Trophoblast cell (in vitro differentiated cells and primary cell): ENCODE measurements at regions not wholly inside any gene's neighbourhood (a gene's known extent, or its start where the extent isn't known, plus 50 kb on each side); places are given as distances from the start of the nearest gene placed in this dataset.

Experiments
- DNase-seq, 2 donors: peaks; one replicate each; pipeline ENCODE4 v3.0.0-alpha.2; 2016
- H2AFZ ChIP-seq: 2 replicates; pipeline ENCODE4 v1.6.1; 2013; ENCODE audit warnings: low read length, moderate library complexity, mild to moderate bottlenecking; ENCODE audit not compliant: insufficient read depth, poor library complexity
- H2AK5ac ChIP-seq: 2 replicates; pipeline ENCODE4 v1.6.1; 2013; ENCODE audit warnings: mild to moderate bottlenecking, low read length
- H2BK120ac ChIP-seq: 2 replicates; pipeline ENCODE4 v1.6.1; 2013; ENCODE audit warnings: low read length, mild to moderate bottlenecking, moderate library complexity; ENCODE audit not compliant: insufficient read depth, poor library complexity
- H2BK12ac ChIP-seq: 2 replicates; pipeline ENCODE4 v1.6.1; 2013; ENCODE audit warnings: mild to moderate bottlenecking, low read length, moderate library complexity
- H2BK5ac ChIP-seq: 2 replicates; pipeline ENCODE4 v1.6.1; 2013; ENCODE audit warnings: low read length, low read depth, moderate library complexity, mild to moderate bottlenecking; ENCODE audit not compliant: poor library complexity
- H3K14ac ChIP-seq: 2 replicates; pipeline ENCODE4 v1.6.1; 2013; ENCODE audit warnings: mild to moderate bottlenecking, low read length
- H3K18ac ChIP-seq: 2 replicates; pipeline ENCODE4 v1.6.1; 2013; ENCODE audit warnings: mild to moderate bottlenecking, low read length
- H3K23ac ChIP-seq: 2 replicates; pipeline ENCODE4 v1.6.1; 2013; ENCODE audit warnings: low read length
- H3K27ac ChIP-seq: 2 replicates; pipeline ENCODE4 v1.5.1; 2013; ENCODE audit warnings: low read depth, mild to moderate bottlenecking, inconsistent platforms, low read length, moderate library complexity
- H3K27me3 ChIP-seq: 2 replicates; pipeline ENCODE4 v1.6.1; 2013; ENCODE audit warnings: inconsistent platforms, mild to moderate bottlenecking, low read length, moderate library complexity; ENCODE audit not compliant: insufficient read depth
- H3K36me3 ChIP-seq, 2 experiments: 1 replicate in 1 of 2; 2 replicates in 1 of 2; pipeline ENCODE4 v1.6.1; 2013; ENCODE audit warnings: low read length in 2 of 2, mild to moderate bottlenecking in 2 of 2, moderate library complexity in 1 of 2; ENCODE audit not compliant: insufficient read depth in 2 of 2, control insufficient read depth in 1 of 2
- H3K4ac ChIP-seq: 2 replicates; pipeline ENCODE4 v1.6.1; 2013; ENCODE audit warnings: low read depth, mild to moderate bottlenecking, low read length, moderate library complexity
- H3K4me1 ChIP-seq, 2 experiments: 1 replicate in 1 of 2; 2 replicates in 1 of 2; pipeline ENCODE4 v1.6.1; 2013; ENCODE audit warnings: low read length in 2 of 2, mild to moderate bottlenecking in 2 of 2, moderate library complexity in 1 of 2; ENCODE audit not compliant: insufficient read depth in 2 of 2, control insufficient read depth in 1 of 2
- H3K4me2 ChIP-seq: 2 replicates; pipeline ENCODE4 v1.6.1; 2013; ENCODE audit warnings: inconsistent platforms, mild to moderate bottlenecking, low read length, moderate library complexity
- H3K4me3 ChIP-seq: 2 replicates; pipeline ENCODE4 v1.5.1; 2013; ENCODE audit warnings: mild to moderate bottlenecking, low read depth, low read length, inconsistent platforms
- H3K79me1 ChIP-seq: one replicate; pipeline ENCODE4 v1.6.1; 2013; ENCODE audit warnings: low read length
- H3K79me2 ChIP-seq: 2 replicates; pipeline ENCODE4 v1.6.1; 2013; ENCODE audit warnings: low read length, mild to moderate bottlenecking; ENCODE audit not compliant: control insufficient read depth, insufficient read depth, poor library complexity
- H3K9ac ChIP-seq: 2 replicates; pipeline ENCODE4 v1.6.1; 2013; ENCODE audit warnings: mild to moderate bottlenecking, low read length
- H3K9me3 ChIP-seq: 2 replicates; pipeline ENCODE4 v1.6.1; 2013; ENCODE audit warnings: low read depth, mild to moderate bottlenecking, control low read depth, inconsistent platforms, low read length; ENCODE audit not compliant: insufficient read depth
- H4K12ac ChIP-seq: 2 replicates; pipeline ENCODE4 v1.6.1; 2013; ENCODE audit warnings: low read depth, mild to moderate bottlenecking, low read length, moderate library complexity
- H4K8ac ChIP-seq: 2 replicates; pipeline ENCODE4 v1.6.1; 2013; ENCODE audit warnings: low read depth, mild to moderate bottlenecking, low read length, moderate library complexity
- H4K91ac ChIP-seq: one replicate; pipeline ENCODE4 v1.6.1; 2013; ENCODE audit warnings: low read depth, mild to moderate bottlenecking, low read length, moderate library complexity
- WGBS: extraction: QIAGEN DNeasy Blood & Tissue Kit; methylation state at CpG from one replicate; pipeline ENCODE4 v1.1.7; 2013; ENCODE audit warnings: missing lambda C conversion rate; ENCODE audit not compliant: insufficient read length, insufficient coverage; ENCODE audit errors: extremely low coverage; 5-methylcytosine and 5-hydroxymethylcytosine counted together

DNA sequence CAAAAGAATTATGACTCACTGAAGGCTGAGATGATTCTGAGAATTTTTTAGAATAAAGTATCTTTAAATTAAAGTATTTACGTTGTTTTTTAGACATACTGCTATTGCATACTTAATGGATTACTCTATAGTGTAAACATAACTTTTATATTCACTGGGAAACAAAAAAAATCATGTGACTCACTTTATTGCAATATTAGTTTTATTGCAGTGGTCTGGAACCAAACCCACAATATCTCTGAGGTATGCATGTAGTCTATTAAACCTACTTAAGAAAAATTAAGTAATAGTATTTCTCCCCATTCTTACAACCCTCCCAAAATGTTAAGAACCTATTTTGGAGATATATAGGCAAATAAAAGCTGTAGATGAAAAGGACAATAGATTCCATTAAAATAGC, 142.9 kb upstream of the ZNF521 start:
- no peak overlapping the region for H2BK5ac ChIP-seq
- no peak overlapping the region for H4K91ac ChIP-seq
- WGBS = no CpG with 5 or more reads among the region's 1 CpG
- no peak overlapping the region for H3K23ac ChIP-seq
- H4K8ac ChIP-seq = no peak overlapping the region
- H3K79me2 ChIP-seq = no peaks in the 10 kb centered on the region
- H2BK12ac ChIP-seq = no peak overlapping the region
- H3K4ac ChIP-seq = no peak overlapping the region
- H4K12ac ChIP-seq = no peak overlapping the region
- no peaks in the 10 kb centered on the region for H3K4me1 ChIP-seq
- no peaks in the 10 kb centered on the region for H3K27me3 ChIP-seq
- H3K9ac ChIP-seq = no peak overlapping the region
- no peaks in the 10 kb centered on the region for H3K36me3 ChIP-seq
- no peak overlapping the region for H3K4me3 ChIP-seq
- H3K27ac ChIP-seq = no peak overlapping the region
- H3K9me3 ChIP-seq = no peaks in the 10 kb centered on the region
- no peak overlapping the region for H3K14ac ChIP-seq
- no peak for DNase-seq
- H3K4me2 ChIP-seq = no peak overlapping the region
- H2BK120ac ChIP-seq = no peak overlapping the region
- no peak overlapping the region for H3K18ac ChIP-seq
- H2AK5ac ChIP-seq = no peak overlapping the region
- no peak overlapping the region for H2AFZ ChIP-seq
- H3K79me1 ChIP-seq = no peaks in the 10 kb centered on the region

DNA sequence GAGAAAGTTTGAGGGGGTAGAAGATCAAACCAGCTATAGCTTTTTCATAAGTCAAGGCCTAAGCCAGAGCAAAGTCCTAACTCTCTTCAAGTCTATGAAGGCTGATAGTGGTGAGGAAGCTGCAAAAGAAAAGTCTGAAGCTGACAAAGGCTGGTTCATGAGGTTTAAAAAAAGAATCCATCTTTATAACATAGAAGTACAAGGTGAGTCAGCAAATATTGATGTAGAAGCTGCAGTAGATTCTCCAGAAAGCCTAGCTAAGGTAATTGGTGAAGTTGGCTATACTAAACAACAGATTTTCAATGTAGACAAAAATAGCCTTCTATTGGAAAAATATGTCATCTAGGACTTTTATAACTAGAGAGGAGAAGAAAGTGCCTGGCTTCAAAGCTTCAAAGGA, 141.4 kb upstream of the ZNF521 start:
- Histone ChIP-seq H2AFZ (no peak overlapping the region), H3K14ac (no peak overlapping the region), H3K9me3 (no peaks in the 10 kb centered on the region), H3K4me2 (no peak overlapping the region), H4K91ac (no peak overlapping the region), H3K18ac (no peak overlapping the region), H4K12ac (no peak overlapping the region), H3K9ac (no peak overlapping the region), H3K79me2 (no peaks in the 10 kb centered on the region), H2BK120ac (no peak overlapping the region), H3K36me3 (no peaks in the 10 kb centered on the region), H2BK5ac (no peak overlapping the region), H3K27ac (no peak overlapping the region), H3K27me3 (no peaks in the 10 kb centered on the region), H3K23ac (no peak overlapping the region), H2AK5ac (no peak overlapping the region), H2BK12ac (no peak overlapping the region), H3K4ac (no peak overlapping the region), H4K8ac (no peak overlapping the region), H3K79me1 (no peaks in the 10 kb centered on the region), H3K4me3 (no peak overlapping the region), H3K4me1 (no peaks in the 10 kb centered on the region)
- no peak for DNase-seq

DNA sequence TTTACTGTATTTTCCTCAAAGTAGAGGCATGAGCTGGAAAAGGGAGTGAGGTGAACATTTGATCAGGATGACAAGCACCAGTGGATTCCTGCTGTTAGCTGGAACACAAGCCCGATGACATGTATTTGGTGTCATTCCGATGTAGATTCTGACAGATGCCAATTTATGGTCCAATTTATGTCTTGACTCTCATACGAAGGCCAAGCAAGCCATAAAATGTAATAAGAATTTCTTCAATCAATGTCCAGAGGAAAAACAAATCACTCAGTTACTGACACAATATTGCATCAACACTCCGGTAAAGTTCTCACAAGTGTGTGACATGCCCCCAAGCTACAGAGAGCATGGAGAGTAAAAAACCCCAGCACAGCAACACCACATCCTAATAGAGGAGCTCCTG, 138.3 kb upstream of the ZNF521 start:
- Histone ChIP-seq H2BK12ac (no peak overlapping the region), H4K12ac (no peak overlapping the region), H3K9me3 (no peaks in the 10 kb centered on the region), H3K27me3 (no peaks in the 10 kb centered on the region), H3K23ac (no peak overlapping the region), H2BK120ac (no peak overlapping the region), H3K9ac (no peak overlapping the region), H3K18ac (no peak overlapping the region), H3K4me3 (no peak overlapping the region), H3K79me1 (no peaks in the 10 kb centered on the region), H3K79me2 (no peaks in the 10 kb centered on the region), H2AK5ac (no peak overlapping the region), H3K27ac (no peak overlapping the region), H2BK5ac (no peak overlapping the region), H3K4me2 (no peak overlapping the region), H3K4me1 (no peaks in the 10 kb centered on the region), H4K8ac (no peak overlapping the region), H3K36me3 (no peaks in the 10 kb centered on the region), H3K4ac (no peak overlapping the region), H4K91ac (no peak overlapping the region), H3K14ac (no peak overlapping the region), H2AFZ (no peak overlapping the region)
- no CpG with 5 or more reads among the region's 4 CpGs for WGBS
- DNase-seq = no peak

DNA sequence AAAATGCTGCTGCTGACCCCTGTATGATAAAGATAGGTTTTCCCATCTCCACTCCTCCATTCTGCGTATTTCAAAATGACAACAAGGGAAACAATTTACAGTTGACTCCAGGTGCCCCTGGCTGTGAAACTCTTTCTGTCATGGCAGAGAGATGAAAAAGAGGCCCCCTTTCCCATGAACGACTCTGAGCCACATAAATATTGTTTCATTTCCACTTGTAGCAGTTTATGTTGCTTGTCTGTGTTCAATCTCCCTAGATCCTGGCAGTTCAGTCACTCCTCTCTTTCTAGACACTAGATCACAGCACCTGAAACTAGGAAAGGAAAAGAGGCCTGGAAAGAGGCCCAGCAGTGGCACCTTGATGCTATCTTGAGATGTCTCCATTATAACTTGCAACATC, 121.0 kb upstream of the ZNF521 start:
- no peak overlapping the region for H3K27ac ChIP-seq
- H3K4ac ChIP-seq = no peak overlapping the region
- no peak overlapping the region for H4K8ac ChIP-seq
- no peak overlapping the region for H3K4me3 ChIP-seq
- H3K18ac ChIP-seq = no peak overlapping the region
- DNase-seq = no peak
- no peaks in the 10 kb centered on the region for H3K79me2 ChIP-seq
- H3K9me3 ChIP-seq = no peaks in the 10 kb centered on the region
- H3K36me3 ChIP-seq = no peaks in the 10 kb centered on the region
- no peak overlapping the region for H2AK5ac ChIP-seq
- H2BK12ac ChIP-seq = no peak overlapping the region
- no peak overlapping the region for H3K23ac ChIP-seq
- H3K9ac ChIP-seq = no peak overlapping the region
- no CpG with 5 or more reads among the region's 2 CpGs for WGBS
- H4K91ac ChIP-seq = no peak overlapping the region
- no peak overlapping the region for H2BK5ac ChIP-seq
- H4K12ac ChIP-seq = no peak overlapping the region
- no peaks in the 10 kb centered on the region for H3K4me1 ChIP-seq
- no peak overlapping the region for H2BK120ac ChIP-seq
- H2AFZ ChIP-seq = no peak overlapping the region
- no peak overlapping the region for H3K14ac ChIP-seq
- H3K79me1 ChIP-seq = no peaks in the 10 kb centered on the region
- no peak overlapping the region for H3K4me2 ChIP-seq
- no peaks in the 10 kb centered on the region for H3K27me3 ChIP-seq
